H1 (cell line): ENCODE measurements at regions not wholly inside any gene's neighbourhood (a gene's known extent, or its start where the extent isn't known, plus 50 kb on each side); places are given as distances from the start of the nearest gene placed in this dataset.

Experiments used
- CTCF ChIA-PET: fragments of 300-600 bp; sonication (Branson Sonifier 250); formaldehyde crosslinking; loops from one replicate; lab custom pipeline; 2021; ENCODE audit not compliant: partially characterized antibody; lab: Charles Lee
- POLR2A ChIA-PET: fragments of 300-600 bp; sonication (Branson Sonifier 250); formaldehyde crosslinking; loops from one replicate; lab custom pipeline; 2021; ENCODE audit warnings: inconsistent platforms; ENCODE audit not compliant: partially characterized antibody; lab: Charles Lee
- DNase-seq, 2 experiments: peaks; one replicate each; pipeline versions ENCODE4 v3.0.0 to v3.0.0-alpha.2; 2010 to 2022; ENCODE audit warnings: low spot score in 2 of 2, low read depth in 1 of 2, mixed read lengths in 1 of 2
- FAIRE-seq: peaks from 2 replicates; lab custom pipeline; 2011; peaks lifted over from hg19 to GRCh38; lab: Jason Lieb, UNC
- H2AFZ ChIP-seq: 2 replicates; pipeline ENCODE4 v1.8.1; 2012; ENCODE audit warnings: low read length, inconsistent platforms
- H2AK5ac ChIP-seq: 2 replicates; pipeline ENCODE4 v1.6.1; 2013; ENCODE audit warnings: low read depth, low read length
- H2BK120ac ChIP-seq: replicated peaks from 2 replicates; pipeline ENCODE3; 2013; ENCODE audit warnings: low read depth, low read length, inconsistent platforms
- H2BK12ac ChIP-seq: 2 replicates; pipeline ENCODE4 v1.6.1; 2013; ENCODE audit warnings: low read depth, low read length
- H2BK15ac ChIP-seq: 2 replicates; pipeline ENCODE4 v1.6.1; 2013; ENCODE audit warnings: low read length
- H2BK20ac ChIP-seq: 2 replicates; pipeline ENCODE4 v1.6.1; 2013; ENCODE audit warnings: low read length
- H2BK5ac ChIP-seq: 2 replicates; pipeline ENCODE4 v1.6.1; 2013; ENCODE audit warnings: low read depth, low read length
- H3K14ac ChIP-seq: 2 replicates; pipeline ENCODE4 v1.6.1; 2013; ENCODE audit warnings: inconsistent platforms; ENCODE audit not compliant: insufficient read length
- H3K18ac ChIP-seq: 2 replicates; pipeline ENCODE4 v1.6.1; 2013; ENCODE audit warnings: low read length; ENCODE audit errors: extremely low read depth
- H3K23ac ChIP-seq: 2 replicates; pipeline ENCODE4 v1.6.1; 2013; ENCODE audit warnings: inconsistent platforms; ENCODE audit not compliant: insufficient read length
- H3K23me2 ChIP-seq: 2 replicates; pipeline ENCODE4 v1.6.1; 2013; ENCODE audit warnings: low read depth, low read length
- H3K27ac ChIP-seq: 2 replicates; pipeline ENCODE4 v1.6.1; 2011; ENCODE audit warnings: low read depth, low read length, inconsistent platforms
- H3K27me3 ChIP-seq, 4 experiments: replicated peaks in 1 of 4; 1 replicate in 1 of 4; 2 replicates in 3 of 4; pipeline versions ENCODE4 v1.6.1 to v1.8.1; 2011 to 2013; ENCODE audit warnings: low read length in 3 of 4, mild to moderate bottlenecking in 3 of 4, inconsistent platforms in 2 of 4, mixed read lengths in 2 of 4, moderate library complexity in 1 of 4; ENCODE audit not compliant: control insufficient read depth in 3 of 4, insufficient read depth in 3 of 4; ENCODE audit errors: extremely low read depth in 1 of 4
- H3K36me3 ChIP-seq, 4 experiments: 2 replicates each; pipeline versions ENCODE4 v1.6.1 to v1.8.1; 2011 to 2013; ENCODE audit warnings: mild to moderate bottlenecking in 4 of 4, low read length in 3 of 4, moderate library complexity in 2 of 4, control low read depth in 1 of 4, inconsistent platforms in 1 of 4; ENCODE audit not compliant: insufficient read depth in 4 of 4, control insufficient read depth in 2 of 4
- H3K4ac ChIP-seq: replicated peaks from 2 replicates; pipeline ENCODE3; 2013; ENCODE audit warnings: low read length, low read depth, mixed read lengths, inconsistent platforms; ENCODE audit not compliant: insufficient read length
- H3K4me1 ChIP-seq, 4 experiments: replicated peaks in 1 of 4; 1 replicate in 1 of 4; 2 replicates in 3 of 4; pipeline versions ENCODE4 v1.6.1 to v1.8.1; 2011 to 2013; ENCODE audit warnings: low read length in 3 of 4, inconsistent platforms in 2 of 4, mixed read lengths in 1 of 4; ENCODE audit not compliant: insufficient read depth in 4 of 4, control insufficient read depth in 3 of 4
- H3K4me2 ChIP-seq, 2 experiments: 2 replicates each; pipeline versions ENCODE4 v1.6.1 to v1.8.1; 2011 to 2013; ENCODE audit warnings: low read depth in 2 of 2, low read length in 2 of 2, control low read depth in 1 of 2, inconsistent platforms in 1 of 2, mild to moderate bottlenecking in 1 of 2; ENCODE audit not compliant: insufficient read depth in 1 of 2
- H3K4me3 ChIP-seq, 4 experiments: fragments of 200-600, 300-600 bp in 1 of 4; sonication (generic), shearing (Covaris generic), sonication (Bioruptor Twin) in 1 of 4; 2 replicates each; pipeline versions ENCODE4 v1.5.1 to v1.8.1; 2011 to 2016; ENCODE audit warnings: low read length in 4 of 4, low read depth in 3 of 4, control low read depth in 2 of 4, inconsistent platforms in 2 of 4, mild to moderate bottlenecking in 2 of 4, mixed read lengths in 1 of 4, moderate library complexity in 1 of 4; ENCODE audit not compliant: insufficient read depth in 2 of 4; ENCODE audit errors: extremely low read depth in 1 of 4
- H3K56ac ChIP-seq: replicated peaks from 2 replicates; pipeline ENCODE3; 2013; ENCODE audit warnings: low read depth, mild to moderate bottlenecking, mixed read lengths, low read length, inconsistent platforms; ENCODE audit not compliant: insufficient read length
- H3K79me1 ChIP-seq: 2 replicates; pipeline ENCODE4 v1.6.1; 2013; ENCODE audit warnings: low read depth, low read length, control low read depth
- H3K79me2 ChIP-seq, 2 experiments: 2 replicates each; pipeline versions ENCODE4 v1.6.1 to v1.8.1; 2012 to 2013; ENCODE audit warnings: low read length in 2 of 2, mild to moderate bottlenecking in 2 of 2, inconsistent platforms in 1 of 2; ENCODE audit not compliant: insufficient read depth in 2 of 2, control insufficient read depth in 1 of 2
- H3K9ac ChIP-seq, 4 experiments: replicated peaks in 1 of 4; 1 replicate in 1 of 4; 2 replicates in 3 of 4; pipeline versions ENCODE4 v1.6.1 to v1.8.1; 2011 to 2013; ENCODE audit warnings: low read depth in 3 of 4, low read length in 3 of 4, control low read depth in 2 of 4, mild to moderate bottlenecking in 2 of 4, moderate library complexity in 2 of 4, inconsistent platforms in 1 of 4; ENCODE audit errors: extremely low read depth in 1 of 4
- H3K9me3 ChIP-seq, 2 experiments: 2 replicates each; pipeline versions ENCODE4 v1.6.1 to v1.8.1; 2012 to 2013; ENCODE audit warnings: mild to moderate bottlenecking in 2 of 2, moderate library complexity in 2 of 2, control low read depth in 1 of 2, inconsistent platforms in 1 of 2, low read depth in 1 of 2, low read length in 1 of 2, mixed read lengths in 1 of 2; ENCODE audit not compliant: insufficient read depth in 2 of 2
- H4K20me1 ChIP-seq, 2 experiments: replicated peaks in 1 of 2; 2 replicates each; pipeline versions ENCODE3 to v1.8.1; 2011 to 2013; ENCODE audit warnings: inconsistent platforms in 2 of 2, low read length in 2 of 2, mild to moderate bottlenecking in 1 of 2; ENCODE audit not compliant: insufficient read depth in 2 of 2, control insufficient read depth in 1 of 2
- H4K5ac ChIP-seq: 2 replicates; pipeline ENCODE4 v1.6.1; 2013; ENCODE audit warnings: low read length, low read depth, mixed read lengths, inconsistent platforms; ENCODE audit not compliant: insufficient read length
- H4K8ac ChIP-seq: 2 replicates; pipeline ENCODE4 v1.8.0; 2013; ENCODE audit warnings: mild to moderate bottlenecking, moderate library complexity, low read length, inconsistent platforms; ENCODE audit not compliant: insufficient read depth; ENCODE audit errors: extremely low read depth
- H4K91ac ChIP-seq: replicated peaks from 2 replicates; pipeline ENCODE3; 2013; ENCODE audit warnings: low read length, mixed read lengths, inconsistent platforms; ENCODE audit not compliant: insufficient read length
- BCL11A ChIP-seq, 2 experiments: IDR thresholded peaks; one replicate each; pipeline ENCODE4 v1.6.1; 2011; ENCODE audit warnings: low read depth in 2 of 2, low read length in 2 of 2, mild to moderate bottlenecking in 2 of 2
- CBX5 ChIP-seq: fragments of 300-800, 300-1000 bp; sonication (generic); IDR thresholded peaks from 2 replicates; pipeline ENCODE4 v1.7.1; 2016; ENCODE audit warnings: antibody characterized with exemption, low read length, low read depth
- CHD1 ChIP-seq: IDR thresholded peaks from 2 replicates; pipeline ENCODE4 v1.6.1; 2012; ENCODE audit warnings: low read depth, low read length, improper control_type of control experiment
- EP300 ChIP-seq, 2 experiments: IDR thresholded peaks; 1 replicate in 1 of 2; 2 replicates in 1 of 2; pipeline ENCODE4 v1.6.1; 2011 to 2012; ENCODE audit warnings: low read depth in 2 of 2, low read length in 2 of 2, mild to moderate bottlenecking in 2 of 2, borderline replicate concordance in 1 of 2, inconsistent platforms in 1 of 2, moderate library complexity in 1 of 2
- EZH2 ChIP-seq: fragments of 200-600 bp; sonication (generic); IDR thresholded peaks from 2 replicates; pipeline ENCODE4 v1.7.1; 2012; ENCODE audit warnings: low read depth, mild to moderate bottlenecking, moderate library complexity, low read length, inconsistent platforms; ENCODE audit not compliant: severe bottlenecking
- JUN ChIP-seq: IDR thresholded peaks from 2 replicates; pipeline ENCODE4 v1.6.1; 2011; ENCODE audit warnings: low read depth, mild to moderate bottlenecking, improper control_type of control experiment, low read length
- KDM4A ChIP-seq: IDR thresholded peaks from one replicate; pipeline ENCODE4 v1.7.1; 2012; ENCODE audit warnings: low read depth, mild to moderate bottlenecking, moderate library complexity, low read length, inconsistent platforms; ENCODE audit not compliant: severe bottlenecking
- KDM5A ChIP-seq: fragments of 200-600 bp; IDR thresholded peaks from 2 replicates; pipeline ENCODE4 v1.7.1; 2012; ENCODE audit warnings: mild to moderate bottlenecking, low read length, inconsistent platforms, mixed read lengths
- NANOG ChIP-seq: IDR thresholded peaks from 2 replicates; pipeline ENCODE4 v1.6.1; 2011; ENCODE audit warnings: low read length, low read depth, mild to moderate bottlenecking, inconsistent platforms; ENCODE audit not compliant: insufficient read depth, poor library complexity, severe bottlenecking
- POLR2A ChIP-seq, 2 experiments: IDR thresholded peaks; 1 replicate in 1 of 2; 2 replicates in 1 of 2; pipeline ENCODE4 v1.6.1; 2011; ENCODE audit warnings: low read depth in 2 of 2, low read length in 2 of 2, mild to moderate bottlenecking in 2 of 2; ENCODE audit errors: control extremely low read depth in 1 of 2
- RAD21 ChIP-seq, 2 experiments: IDR thresholded peaks in 1 of 2; conservative IDR thresholded peaks in 1 of 2; 2 replicates each; pipeline ENCODE4 v1.6.1; 2011; ENCODE audit warnings: low read depth in 2 of 2, low read length in 2 of 2, improper control_type of control experiment in 1 of 2, inconsistent platforms in 1 of 2, mild to moderate bottlenecking in 1 of 2, moderate library complexity in 1 of 2
- TCF12 ChIP-seq: IDR thresholded peaks from 2 replicates; pipeline ENCODE4 v1.6.1; 2011; ENCODE audit warnings: low read depth, mild to moderate bottlenecking, low read length
- WGBS, 2 experiments: shearing (Covaris generic) in 1 of 2; methylation state at CpG; one replicate each; pipeline versions ENCODE4 v1.1.6 to v1.1.7; 2013 to 2015; ENCODE audit warnings: low lambda C conversion rate in 2 of 2, mixed read lengths in 2 of 2, inconsistent platforms in 1 of 2, low coverage in 1 of 2, missing lambda C conversion rate in 1 of 2; ENCODE audit not compliant: insufficient replicate concordance in 2 of 2, insufficient coverage in 1 of 2, insufficient read length in 1 of 2; ENCODE audit errors: extremely low coverage in 1 of 2, missing lambda C conversion rate in 1 of 2; 5-methylcytosine and 5-hydroxymethylcytosine counted together

- no peak overlapping the region for H3K14ac ChIP-seq
- no peaks in the 10 kb centered on the region for H3K79me2 ChIP-seq
- 97% methylated on average over 1 of the region's 1 CpG; no CpG with 5 or more reads in 1 of the 2 experiments for WGBS, 2 experiments
- H3K4ac ChIP-seq: no peak overlapping the region
- no peak overlapping the region for H2AK5ac ChIP-seq
- H3K23me2 ChIP-seq: no peaks in the 10 kb centered on the region
- no peak overlapping the region for H3K4me3 ChIP-seq
- FAIRE-seq (no peak), DNase-seq (no peak)
- H3K18ac ChIP-seq: no peak overlapping the region
- no peak overlapping the region for H4K91ac ChIP-seq
- H3K4me1 ChIP-seq: no peaks in the 10 kb centered on the region
- POLR2A ChIA-PET: no interaction called here
- no peak overlapping the region for H2AFZ ChIP-seq
- H2BK120ac ChIP-seq: no peak overlapping the region
- no peak overlapping the region for H3K56ac ChIP-seq
- no peak overlapping the region for H4K5ac ChIP-seq
- no peak overlapping the region for H2BK12ac ChIP-seq
- H3K4me2 ChIP-seq: no peak overlapping the region
- H3K27ac ChIP-seq: no peak overlapping the region
- H2BK5ac ChIP-seq: no peak overlapping the region
- H3K36me3 ChIP-seq: no peaks in the 10 kb centered on the region
- H2BK20ac ChIP-seq: no peak overlapping the region
- no peak overlapping the region for H2BK15ac ChIP-seq
- H3K9ac ChIP-seq: no peak overlapping the region
- CTCF ChIA-PET: interaction anchor here (2.9 kb wide), 1 partner anchor 14 kb away, joined by 15 read pairs; no protein-coding TSS in a partner anchor
- no peaks in the 10 kb centered on the region for H3K9me3 ChIP-seq
- H4K8ac ChIP-seq: no peak overlapping the region
- H4K20me1 ChIP-seq: no peaks in the 10 kb centered on the region
- no peak overlapping the region for H3K23ac ChIP-seq
- no peaks in the 10 kb centered on the region for H3K79me1 ChIP-seq
- H3K27me3 ChIP-seq: no peaks in the 10 kb centered on the region
- TF ChIP-seq CBX5 (no peak), NANOG (no peak), TCF12 (no peak), CHD1 (no peak), KDM4A (no peak), EP300 (IDR thresholded peaks at IDR 0.05; ENCODE audit: borderline replicate concordance in 1 of 2, low read depth in 2 of 2, low read length in 2 of 2) (no peak), RAD21 (IDR thresholded peaks at IDR 0.05 in 1 of 2, conservative IDR thresholded peaks at IDR 0.05 in 1 of 2; ENCODE audit: low read depth in 2 of 2, low read length in 2 of 2) (no peak), EZH2 (no peak), BCL11A (IDR thresholded peaks at IDR 0.05; ENCODE audit: low read depth in 2 of 2, low read length in 2 of 2) (no peak), JUN (no peak), POLR2A (IDR thresholded peaks at IDR 0.05; ENCODE audit: control extremely low read depth in 1 of 2, low read depth in 2 of 2, low read length in 2 of 2) (no peak), KDM5A (no peak)
Measured at GRCh38 chr13:83765796-83766195, 116.5 kb downstream of the SLITRK1 start.
